IMR-90 (cell line): ENCODE measurements at regions not wholly inside any gene's neighbourhood (a gene's known extent, or its start where the extent isn't known, plus 50 kb on each side); places are given as distances from the start of the nearest gene placed in this dataset.

Experiments used
- ATAC-seq: fragments of 200-7000 bp; cut with Tn5 transposase; 2 replicates; pipeline ENCODE4 v1.9.1; 2020; ENCODE audit warnings: low read depth, mild to moderate bottlenecking, moderate library complexity
- BruUV-seq: library from RNA; stranded (reverse); fragments of 400-500 nt; replicated peaks from 2 replicates; lab custom pipeline; 2021; lab: Mats Ljungman, UMichigan
- CTCF ChIA-PET: fragments of 300-600 bp; formaldehyde crosslinking; extraction: SDS; loops from one replicate; lab custom pipeline; 2021; ENCODE audit warnings: antibody characterized with exemption; lab: Yijun Ruan, JAX
- POLR2A ChIA-PET: fragments of 300-600 bp; sonication (Branson Sonifier 250); formaldehyde crosslinking; loops from one replicate; lab custom pipeline; 2022; ENCODE audit warnings: antibody characterized with exemption; ENCODE audit not compliant: unreplicated experiment; lab: Charles Lee
- DNase-seq: peaks from one replicate; pipeline ENCODE4 v3.0.0; 2013
- H2AFZ ChIP-seq: replicated peaks from 2 replicates; pipeline ENCODE3; 2013; ENCODE audit warnings: low read length, mild to moderate bottlenecking; ENCODE audit not compliant: poor library complexity
- H2AK5ac ChIP-seq: 2 replicates; pipeline ENCODE4 v1.6.1; 2013; ENCODE audit warnings: low read depth, low read length, inconsistent platforms
- H2AK9ac ChIP-seq: replicated peaks from 2 replicates; pipeline ENCODE3; 2013; ENCODE audit warnings: mild to moderate bottlenecking, low read depth, low read length, moderate library complexity; ENCODE audit not compliant: poor library complexity
- H2BK120ac ChIP-seq: 2 replicates; pipeline ENCODE4 v1.6.1; 2013; ENCODE audit warnings: low read depth, low read length, inconsistent platforms
- H2BK15ac ChIP-seq: 3 replicates; pipeline ENCODE4 v1.6.1; 2013; ENCODE audit warnings: low read depth, low read length, inconsistent platforms
- H2BK20ac ChIP-seq: 2 replicates; pipeline ENCODE4 v1.6.1; 2013; ENCODE audit warnings: low read depth, mild to moderate bottlenecking, inconsistent platforms, low read length, moderate library complexity
- H2BK5ac ChIP-seq: 2 replicates; pipeline ENCODE4 v1.6.1; 2013; ENCODE audit warnings: mild to moderate bottlenecking, low read depth, low read length, inconsistent platforms; ENCODE audit not compliant: poor library complexity, severe bottlenecking
- H3K14ac ChIP-seq: replicated peaks from 2 replicates; pipeline ENCODE4 v1.6.1; 2013; ENCODE audit warnings: low read depth, low read length, inconsistent platforms
- H3K18ac ChIP-seq: 2 replicates; pipeline ENCODE4 v1.6.1; 2013; ENCODE audit warnings: low read depth, low read length, control low read depth
- H3K23ac ChIP-seq: 2 replicates; pipeline ENCODE4 v1.6.1; 2013; ENCODE audit warnings: low read depth, low read length, inconsistent platforms
- H3K27ac ChIP-seq: 2 replicates; pipeline ENCODE4 v1.5.1; 2013; ENCODE audit warnings: mild to moderate bottlenecking, control low read depth, low read length; ENCODE audit not compliant: insufficient read depth
- H3K27me3 ChIP-seq: 2 replicates; pipeline ENCODE4 v1.6.1; 2013; ENCODE audit warnings: low read length; ENCODE audit not compliant: control insufficient read depth, insufficient read depth
- H3K36me3 ChIP-seq: 2 replicates; pipeline ENCODE4 v1.6.1; 2013; ENCODE audit warnings: low read length, mixed read lengths; ENCODE audit not compliant: control insufficient read depth, insufficient read depth
- H3K4ac ChIP-seq: 2 replicates; pipeline ENCODE4 v1.6.1; 2013; ENCODE audit warnings: low read depth, low read length, inconsistent platforms
- H3K4me1 ChIP-seq: 2 replicates; pipeline ENCODE4 v1.6.1; 2013; ENCODE audit warnings: low read length, mixed read lengths; ENCODE audit not compliant: control insufficient read depth, insufficient read depth
- H3K4me2 ChIP-seq: 2 replicates; pipeline ENCODE4 v1.6.1; 2013; ENCODE audit warnings: low read depth, mild to moderate bottlenecking, control low read depth, low read length, moderate library complexity
- H3K4me3 ChIP-seq: 2 replicates; pipeline ENCODE4 v1.5.1; 2013; ENCODE audit warnings: low read depth, mild to moderate bottlenecking, control low read depth, low read length, moderate library complexity; ENCODE audit not compliant: insufficient read depth
- H3K56ac ChIP-seq: 2 replicates; pipeline ENCODE4 v1.6.1; 2013; ENCODE audit warnings: low read length, inconsistent platforms; ENCODE audit not compliant: insufficient read depth; ENCODE audit errors: extremely low read depth
- H3K79me1 ChIP-seq, 2 experiments: 2 replicates each; pipeline ENCODE4 v1.6.1; 2013; ENCODE audit warnings: low read length in 2 of 2, inconsistent platforms in 1 of 2, low read depth in 1 of 2
- H3K9ac ChIP-seq: 2 replicates; pipeline ENCODE4 v1.6.1; 2013; ENCODE audit warnings: low read depth, low read length, control low read depth
- H3K9me1 ChIP-seq: 2 replicates; pipeline ENCODE4 v1.6.1; 2013; ENCODE audit warnings: low read length, inconsistent platforms; ENCODE audit not compliant: insufficient read depth
- H3K9me3 ChIP-seq: 2 replicates; pipeline ENCODE4 v1.6.1; 2013; ENCODE audit warnings: low read length; ENCODE audit not compliant: control insufficient read depth, insufficient read depth
- H4K20me1 ChIP-seq: 2 replicates; pipeline ENCODE4 v1.6.1; 2013; ENCODE audit warnings: low read length, inconsistent platforms; ENCODE audit not compliant: insufficient read depth
- H4K5ac ChIP-seq: 2 replicates; pipeline ENCODE4 v1.6.1; 2013; ENCODE audit warnings: mild to moderate bottlenecking, low read depth, low read length, control low read depth
- H4K8ac ChIP-seq, 2 experiments: 2 replicates each; pipeline ENCODE4 v1.6.1; 2013; ENCODE audit warnings: low read depth in 2 of 2, low read length in 2 of 2, control low read depth in 1 of 2, inconsistent platforms in 1 of 2
- H4K91ac ChIP-seq: 2 replicates; pipeline ENCODE4 v1.6.1; 2013; ENCODE audit warnings: low read depth, low read length, inconsistent platforms; ENCODE audit not compliant: insufficient read depth
- BHLHE40 ChIP-seq: fragments of 150-350 bp; IDR thresholded peaks from 2 replicates; pipeline ENCODE4 v1.6.1; 2016; ENCODE audit warnings: mild to moderate bottlenecking, low read depth, low read length
- CEBPB ChIP-seq: IDR thresholded peaks from 2 replicates; pipeline ENCODE4 v1.6.1; 2012; ENCODE audit warnings: low read depth, low read length, improper control_type of control experiment
- ELK1 ChIP-seq: fragments of 150-350 bp; IDR thresholded peaks from 2 replicates; pipeline ENCODE4 v1.6.1; 2016; ENCODE audit warnings: low read depth, mild to moderate bottlenecking, low read length, moderate library complexity, borderline replicate concordance
- FOS ChIP-seq: fragments of 150-350 bp; IDR thresholded peaks from 2 replicates; pipeline ENCODE4 v1.6.1; 2016; ENCODE audit warnings: low read depth, low read length
- MAFK ChIP-seq: IDR thresholded peaks from 2 replicates; pipeline ENCODE4 v1.6.1; 2012; ENCODE audit warnings: low read depth, low read length, improper control_type of control experiment
- MAZ ChIP-seq: IDR thresholded peaks from 2 replicates; pipeline ENCODE4 v1.6.1; 2012; ENCODE audit warnings: low read depth, mild to moderate bottlenecking, low read length, improper control_type of control experiment, moderate library complexity, borderline replicate concordance
- MXI1 ChIP-seq: IDR thresholded peaks from 2 replicates; pipeline ENCODE4 v1.6.1; 2012; ENCODE audit warnings: low read depth, mild to moderate bottlenecking, low read length, moderate library complexity, borderline replicate concordance
- NFE2L2 ChIP-seq: fragments of 150-350 bp; IDR thresholded peaks from 2 replicates; pipeline ENCODE4 v1.6.1; 2016; ENCODE audit warnings: low read depth, mild to moderate bottlenecking, low read length
- POLR2A ChIP-seq: IDR thresholded peaks from 2 replicates; pipeline ENCODE4 v1.6.1; 2012; ENCODE audit warnings: mild to moderate bottlenecking, low read depth, low read length
- RAD21 ChIP-seq: IDR thresholded peaks from 2 replicates; pipeline ENCODE4 v1.6.1; 2012; ENCODE audit warnings: low read length, improper control_type of control experiment
- RCOR1 ChIP-seq: IDR thresholded peaks from 2 replicates; pipeline ENCODE4 v1.6.1; 2012; ENCODE audit warnings: mild to moderate bottlenecking, low read length, improper control_type of control experiment; ENCODE audit not compliant: insufficient replicate concordance
- RFX5 ChIP-seq: IDR thresholded peaks from 2 replicates; pipeline ENCODE4 v1.8.0; 2012; ENCODE audit warnings: low read depth, mild to moderate bottlenecking, low read length, moderate library complexity
- SMC3 ChIP-seq: fragments of 150-350 bp; IDR thresholded peaks from 2 replicates; pipeline ENCODE4 v1.6.1; 2016; ENCODE audit warnings: low read depth, mild to moderate bottlenecking, antibody characterized with exemption, low read length, moderate library complexity
- USF2 ChIP-seq: fragments of 150-350 bp; IDR thresholded peaks from 2 replicates; pipeline ENCODE4 v1.6.1; 2017; ENCODE audit warnings: mild to moderate bottlenecking, antibody characterized with exemption, low read length, low read depth
- WGBS, 2 experiments: methylation state at CpG; one replicate each; pipeline versions ENCODE4 v1.1.5 to v1.1.7; 2013; ENCODE audit warnings: missing lambda C conversion rate in 2 of 2; ENCODE audit not compliant: insufficient read length in 1 of 2; ENCODE audit errors: extremely low coverage in 2 of 2; 5-methylcytosine and 5-hydroxymethylcytosine counted together
- dilution Hi-C: fragments of 300-500 bp; cut with HindIII; formaldehyde crosslinking; loops from one replicate; pipeline ENCODE4 v1.14.3; 2018; ENCODE audit warnings: low sequenced_read_pairs; ENCODE audit not compliant: unreplicated experiment
- in situ Hi-C: fragments of 300-500 bp; cut with MboI; formaldehyde crosslinking; loops from 3 replicates; pipeline ENCODE4 v1.14.3; 2019; ENCODE audit warnings: low sequenced_read_pairs, inconsistent platforms, mixed read lengths
- intact Hi-C: fragments of 100-400 bp; cut with micrococcal nuclease; formaldehyde crosslinking; loops from 2 replicates; pipeline ENCODE4 v1.10.0; 2022

- H4K20me1 ChIP-seq: no peaks in the 10 kb centered on the region
- ATAC-seq: no peak
- H2BK120ac ChIP-seq: no peak overlapping the region
- H3K27ac ChIP-seq: no peak overlapping the region
- no peak overlapping the region for H2AK9ac ChIP-seq
- CTCF ChIA-PET: no interaction called here
- H3K9me3 ChIP-seq: no peaks in the 10 kb centered on the region
- H2BK5ac ChIP-seq: no peak overlapping the region
- H2AFZ ChIP-seq: no peak overlapping the region
- no CpG with 5 or more reads among the region's 2 CpGs for WGBS, 2 experiments
- no peak overlapping the region for H4K8ac ChIP-seq
- no peak overlapping the region for H3K14ac ChIP-seq
- no peak overlapping the region for H2BK15ac ChIP-seq
- H3K4me3 ChIP-seq: no peak overlapping the region
- H3K9ac ChIP-seq: no peak overlapping the region
- no peaks in the 10 kb centered on the region for H3K36me3 ChIP-seq
- H3K4me2 ChIP-seq: no peak overlapping the region
- POLR2A ChIA-PET: no interaction called here
- H2BK20ac ChIP-seq: no peak overlapping the region
- no peak for DNase-seq
- no peaks in the 10 kb centered on the region for H3K9me1 ChIP-seq
- H4K91ac ChIP-seq: no peak overlapping the region
- TF ChIP-seq USF2 (no peak), RFX5 (no peak), CEBPB (no peak), NFE2L2 (no peak), BHLHE40 (no peak), MAZ (no peak), RCOR1 (no peak), FOS (no peak), MAFK (no peak), MXI1 (no peak), RAD21 (no peak), SMC3 (no peak), ELK1 (no peak), POLR2A (no peak)
- no peaks in the 10 kb centered on the region for H3K79me1 ChIP-seq
- intact Hi-C loops: no loop called here
- no peak overlapping the region for H3K23ac ChIP-seq
- no peak overlapping the region for H2AK5ac ChIP-seq
- BruUV-seq: no TSS peak
- H3K27me3 ChIP-seq: no peaks in the 10 kb centered on the region
- dilution Hi-C loops: no loop called here
- no peak overlapping the region for H3K18ac ChIP-seq
- H3K4me1 ChIP-seq: no peaks in the 10 kb centered on the region
- no peak overlapping the region for H3K56ac ChIP-seq
- H3K4ac ChIP-seq: no peak overlapping the region
- in situ Hi-C loops: no loop called here
- H4K5ac ChIP-seq: no peak overlapping the region
Observed at GRCh38 chr2:59339837-59340207, 1098.7 kb upstream of the FANCL start.
